Right lobe of liver (tissue), 4 donors: ENCODE measurements at regions not wholly inside any gene's neighbourhood (a gene's known extent, or its start where the extent isn't known, plus 50 kb on each side); places are given as distances from the start of the nearest gene placed in this dataset.

Experiments used
- CTCF ChIP-seq, 4 donors: fragments of 200-600 bp in 3 of 4; fragments of 450-650 bp in 1 of 4; IDR thresholded peaks; one replicate each; pipeline versions ENCODE4 v1.5.1 to v1.8.0; 2016 to 2022; ENCODE audit warnings: antibody characterized with exemption in 4 of 4, mild to moderate bottlenecking in 2 of 4
- POLR2A ChIP-seq: fragments of 450-650 bp; IDR thresholded peaks from one replicate; pipeline ENCODE4 v1.6.1; 2017; ENCODE audit warnings: antibody characterized with exemption, mild to moderate bottlenecking
- donor health status: DM: no; HTN: no; CAD: no.
- donor health status: DM: no; HTN: no; CAD: no.
- donor health status: DM: no; HTN: yes; CAD: no.

GRCh38 chr20:22944062-22944461, 91.0 kb upstream of the SSTR4 start:
- TF ChIP-seq CTCF (IDR thresholded peaks at IDR 0.05) (no peak), POLR2A (no peak)
